WERI-Rb-1 (cell line): ENCODE measurements at regions not wholly inside any gene's neighbourhood (a gene's known extent, or its start where the extent isn't known, plus 50 kb on each side); places are given as distances from the start of the nearest gene placed in this dataset.
"Not testable (repeated sequence)": the region's sequence is repeated elsewhere in the genome, so short reads cannot be mapped to it uniquely, and the experiment has no call there.

ENCODE experiments used
- DNase-seq: peaks from one replicate; pipeline ENCODE4 v3.0.0-alpha.2; 2020
- H3K27ac ChIP-seq: fragments of 250-450 bp; sonication (Bioruptor Pico); 2 replicates; pipeline ENCODE4 v1.5.1; 2020; ENCODE audit warnings: mild to moderate bottlenecking, moderate library complexity
- H3K27me3 ChIP-seq: fragments of 250-450 bp; sonication (Bioruptor Pico); 2 replicates; pipeline ENCODE4 v1.5.1; 2021; ENCODE audit warnings: mild to moderate bottlenecking, low read depth, moderate library complexity; ENCODE audit not compliant: insufficient read depth, severe bottlenecking
- H3K36me3 ChIP-seq: fragments of 250-450 bp; sonication (Bioruptor Pico); 2 replicates; pipeline ENCODE4 v1.5.1; 2020; ENCODE audit warnings: mild to moderate bottlenecking, moderate library complexity
- H3K4me3 ChIP-seq: 2 replicates; pipeline ENCODE4 v1.5.1; 2011; ENCODE audit warnings: low read depth, mild to moderate bottlenecking, control low read depth, low read length
- H3K9me3 ChIP-seq: fragments of 250-450 bp; sonication (Bioruptor Pico); 2 replicates; pipeline ENCODE4 v1.5.1; 2021; ENCODE audit warnings: mild to moderate bottlenecking, moderate library complexity; ENCODE audit not compliant: severe bottlenecking
- CTCF ChIP-seq: IDR thresholded peaks from 2 replicates; pipeline ENCODE4 v1.5.1; 2011; ENCODE audit warnings: low read depth, mild to moderate bottlenecking, control low read depth, inconsistent platforms, low read length

DNA sequence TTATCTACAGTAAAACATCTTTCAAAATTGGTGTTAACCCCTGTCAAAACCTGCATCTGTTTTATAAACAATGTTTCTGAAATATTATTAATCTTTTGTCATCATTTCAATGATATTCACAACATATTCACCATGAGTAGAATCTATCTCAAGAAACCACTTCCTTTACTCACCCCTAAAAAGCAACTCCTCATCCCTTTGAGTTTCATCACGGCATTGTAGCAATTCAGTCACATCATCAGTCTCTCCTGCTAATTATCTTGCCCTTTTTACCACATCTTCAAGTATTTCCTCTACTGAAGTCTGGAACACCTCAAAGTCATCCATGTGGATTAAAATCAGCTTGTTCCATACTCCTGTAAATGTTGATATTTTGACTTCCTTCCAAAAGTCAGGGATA lies 415.3 kb upstream of the TECRL start:
- no peaks in the 10 kb centered on the region for H3K9me3 ChIP-seq
- DNase-seq = no peak
- no peak overlapping the region for H3K27ac ChIP-seq
- H3K4me3 ChIP-seq = no peak overlapping the region
- no peaks in the 10 kb centered on the region for H3K36me3 ChIP-seq
- H3K27me3 ChIP-seq = no peaks in the 10 kb centered on the region
- TF ChIP-seq CTCF = no peak

DNA sequence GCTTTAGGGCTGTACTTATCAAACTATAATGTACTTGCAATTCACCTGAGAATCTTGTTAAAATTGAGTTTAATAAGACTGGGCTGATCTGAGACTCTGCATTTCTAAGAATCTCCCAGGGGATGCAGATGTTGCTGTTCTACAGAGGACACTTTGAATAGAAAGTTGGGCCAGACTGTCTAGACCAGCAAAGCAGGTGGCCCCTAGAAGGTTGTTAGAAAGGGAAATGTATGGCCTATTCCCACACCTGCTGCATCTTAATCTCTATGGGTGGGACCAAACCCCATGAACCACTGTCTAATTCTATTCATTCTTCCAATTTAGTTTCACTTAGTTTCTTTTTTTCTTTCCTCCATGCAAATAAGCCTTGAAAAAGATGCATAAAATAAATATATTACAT lies 413.2 kb upstream of the TECRL start:
- no peak for TF ChIP-seq CTCF
- no peak overlapping the region for H3K4me3 ChIP-seq
- no peaks in the 10 kb centered on the region for H3K27me3 ChIP-seq
- H3K36me3 ChIP-seq = no peaks in the 10 kb centered on the region
- DNase-seq = no peak
- no peaks in the 10 kb centered on the region for H3K9me3 ChIP-seq
- no peak overlapping the region for H3K27ac ChIP-seq

GRCh38 chr4:64821219-64821976 lies 412.1 kb upstream of the TECRL start:
- Histone ChIP-seq H3K4me3 (no peak overlapping the region), H3K27me3 (no peaks in the 10 kb centered on the region), H3K36me3 (no peaks in the 10 kb centered on the region), H3K9me3 (no peaks in the 10 kb centered on the region), H3K27ac (no peak overlapping the region)
- TF ChIP-seq CTCF = no peak
- no peak for DNase-seq

GRCh38 chr4:64814616-64815015 lies 405.4 kb upstream of the TECRL start:
- Histone ChIP-seq H3K27me3 (no peaks in the 10 kb centered on the region), H3K4me3 (no peak overlapping the region), H3K27ac (no peak overlapping the region), H3K9me3 (no peaks in the 10 kb centered on the region), H3K36me3 (no peaks in the 10 kb centered on the region)
- no peak for TF ChIP-seq CTCF
- DNase-seq = no peak

GRCh38 chr4:64807821-64808220 lies 398.6 kb upstream of the TECRL start:
- no peaks in the 10 kb centered on the region for H3K27me3 ChIP-seq
- H3K27ac ChIP-seq = no peak overlapping the region
- no peaks in the 10 kb centered on the region for H3K36me3 ChIP-seq
- no peaks in the 10 kb centered on the region for H3K9me3 ChIP-seq
- no peak for TF ChIP-seq CTCF
- H3K4me3 ChIP-seq = no peak overlapping the region
- DNase-seq = no peak

DNA sequence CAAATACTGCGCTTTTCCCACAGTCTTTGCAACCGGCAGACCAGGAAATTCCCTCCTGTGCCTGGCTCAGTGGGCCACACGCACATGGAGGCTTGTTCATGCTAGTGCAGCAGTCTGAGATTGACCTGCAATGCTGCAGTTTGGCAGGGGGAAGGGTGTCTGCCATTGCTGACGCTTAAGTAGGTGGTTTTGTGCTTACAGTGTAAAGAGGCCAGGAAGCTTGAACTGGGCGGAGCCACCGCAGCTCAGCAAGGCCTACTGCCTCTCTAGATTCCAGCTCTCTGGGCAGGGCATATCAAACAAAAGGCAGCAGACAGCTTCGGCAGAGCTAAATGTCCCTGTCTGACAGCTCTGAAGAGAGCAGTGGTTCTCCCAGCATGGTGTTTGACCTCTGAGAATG lies 390.5 kb upstream of the TECRL start:
- Histone ChIP-seq H3K36me3 (no peaks in the 10 kb centered on the region), H3K27me3 (no peaks in the 10 kb centered on the region), H3K9me3 (no peaks in the 10 kb centered on the region), H3K27ac (no peak overlapping the region), H3K4me3 (no peak overlapping the region)
- no peak for TF ChIP-seq CTCF
- DNase-seq = no peak

DNA sequence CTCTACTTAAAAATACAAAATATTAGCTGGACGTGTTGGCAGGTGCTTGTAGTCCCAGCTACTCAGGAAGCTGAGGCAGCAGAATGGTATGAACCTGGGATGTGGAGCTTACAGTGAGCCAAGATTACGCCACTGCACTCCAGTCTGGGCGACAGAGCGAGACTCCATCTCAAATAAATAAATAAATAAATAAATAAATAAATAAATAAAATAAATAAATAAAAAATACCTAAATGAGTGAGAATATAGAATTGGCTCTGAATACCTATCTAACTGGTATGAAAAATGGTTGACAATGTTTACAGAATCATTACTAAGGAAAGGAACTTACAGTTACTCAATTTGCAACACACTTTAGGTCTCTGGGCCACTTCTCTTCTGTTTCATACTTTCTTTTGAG lies 389.6 kb upstream of the TECRL start:
- not testable (repeated sequence) for H3K27ac ChIP-seq, H3K9me3 ChIP-seq, H3K36me3 ChIP-seq, DNase-seq, H3K4me3 ChIP-seq, H3K27me3 ChIP-seq
